ENCODE measurements at regions not wholly inside any gene's neighbourhood (a gene's known extent, or its start where the extent isn't known, plus 50 kb on each side); places are given as distances from the start of the nearest gene placed in this dataset.

DNA sequence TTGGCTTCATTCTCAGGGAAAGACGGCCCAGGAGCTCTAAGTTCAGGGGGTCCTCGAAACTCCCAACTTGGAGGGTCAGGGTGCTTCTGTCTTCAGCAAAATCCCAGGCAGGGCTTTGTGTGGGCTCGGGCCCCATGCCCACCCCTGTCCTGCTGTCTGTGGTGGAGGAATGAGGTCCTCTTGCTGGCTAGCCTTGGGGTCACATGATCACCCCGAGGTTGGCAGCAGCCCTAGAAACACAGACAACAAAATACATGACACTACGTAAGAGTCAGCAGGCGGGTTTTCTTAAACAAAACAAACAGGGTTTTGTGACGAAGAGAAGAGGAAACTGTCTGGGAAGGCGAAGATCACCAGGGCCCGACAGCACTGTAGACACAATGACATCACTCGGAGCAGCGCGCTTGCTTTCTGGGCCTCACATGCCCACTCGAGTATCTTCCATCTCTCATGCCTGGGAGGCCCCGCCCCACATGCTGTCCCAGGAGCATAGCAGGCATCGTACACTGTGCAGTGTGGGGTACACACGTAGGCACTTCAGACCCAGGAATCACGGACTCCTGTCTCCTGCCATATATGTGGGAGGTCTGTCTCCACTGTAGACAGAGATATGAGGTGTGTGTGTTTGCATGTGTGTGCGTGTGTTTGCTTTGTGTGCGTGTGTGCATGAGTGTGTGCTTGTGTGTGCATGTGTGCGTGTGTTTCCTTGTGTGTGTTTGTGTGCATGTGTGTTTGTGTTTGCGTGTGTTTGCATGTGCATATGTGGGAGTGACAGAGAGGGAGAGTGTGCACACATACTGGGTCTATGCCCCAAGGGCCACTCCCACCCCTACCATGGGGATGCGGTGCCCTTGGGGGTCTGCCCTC lies 94.7 kb downstream of the SIK1 start:
- H3K9me3 Mint-ChIP-seq, result peaks cover 6% of the 10 kb centered on the region
- H3K27me3 Mint-ChIP-seq (ENCODE audit: low read depth), result no peaks in the 10 kb centered on the region
- DNase-seq (ENCODE audit: low spot score), result no peak
- no peaks in the 10 kb centered on the region for H3K4me1 Mint-ChIP-seq (ENCODE audit: low read depth)
- no peak overlapping the region for H3K4me3 Mint-ChIP-seq
- no peaks in the 10 kb centered on the region for H3K36me3 Mint-ChIP-seq (ENCODE audit: low read depth)
- no peak overlapping the region for H3K27ac Mint-ChIP-seq

DNA sequence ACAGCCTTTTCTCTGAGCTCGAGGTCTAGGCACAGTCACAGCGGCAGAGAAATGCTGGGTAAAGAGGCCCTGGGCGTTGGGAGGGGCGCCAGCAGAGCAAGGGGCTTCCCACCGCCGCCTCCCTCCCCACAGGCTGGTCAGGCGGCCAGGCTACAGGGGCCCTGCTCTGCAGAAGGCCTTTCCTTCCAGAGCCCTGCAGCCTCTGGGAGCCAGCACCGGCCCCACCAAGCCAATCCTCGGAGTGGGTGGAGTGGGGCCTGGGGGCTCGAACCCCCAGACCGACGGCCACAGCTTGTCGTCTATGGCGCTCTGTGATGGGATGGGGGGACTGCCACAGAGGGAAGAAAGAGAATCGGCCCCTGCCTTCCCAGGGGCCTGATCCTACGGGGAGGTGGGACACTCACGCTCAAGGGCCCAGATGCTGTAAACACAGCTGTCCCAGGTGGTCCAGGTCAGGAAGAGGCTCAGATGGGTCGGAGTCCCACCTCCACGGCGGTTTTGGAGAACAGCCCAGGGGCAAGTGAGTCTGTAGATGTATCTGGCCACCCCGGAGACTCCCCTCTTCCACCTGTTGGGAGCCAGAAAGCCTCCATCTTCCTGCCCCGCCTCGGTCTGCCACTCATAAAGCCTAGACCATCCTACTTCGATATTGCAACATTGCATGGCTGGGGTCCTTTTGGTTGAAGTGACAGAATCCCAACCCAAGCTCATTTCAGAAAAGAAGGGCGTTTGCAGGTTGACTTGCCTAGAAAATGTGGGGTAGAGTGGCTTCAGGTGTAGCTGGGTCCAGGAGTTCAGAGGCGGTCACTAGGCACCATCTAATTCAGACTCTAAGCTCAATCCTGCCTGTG lies 95.6 kb downstream of the SIK1 start:
- DNase-seq (ENCODE audit: low spot score), result no peak
- Mint-ChIP-seq H3K4me1 (ENCODE audit: low read depth) (no peaks in the 10 kb centered on the region), H3K4me3 (no peak overlapping the region), H3K27me3 (ENCODE audit: low read depth) (no peaks in the 10 kb centered on the region), H3K9me3 (no peaks in the 10 kb centered on the region), H3K36me3 (ENCODE audit: low read depth) (no peaks in the 10 kb centered on the region), H3K27ac (no peak overlapping the region)

- no peak for DNase-seq (ENCODE audit: low spot score)
- H3K9me3 Mint-ChIP-seq, result no peaks in the 10 kb centered on the region
- H3K27me3 Mint-ChIP-seq (ENCODE audit: low read depth), result peaks cover 3% of the 10 kb centered on the region
- no peak overlapping the region for H3K4me3 Mint-ChIP-seq
- no peak overlapping the region for H3K27ac Mint-ChIP-seq
- H3K36me3 Mint-ChIP-seq (ENCODE audit: low read depth), result no peaks in the 10 kb centered on the region
- H3K4me1 Mint-ChIP-seq (ENCODE audit: low read depth), result peaks cover 2% of the 10 kb centered on the region
Observed at GRCh38 chr21:43330306-43330881, 96.5 kb downstream of the SIK1 start.

GRCh38 chr21:43329711-43330269 lies 97.1 kb downstream of the SIK1 start:
- no peaks in the 10 kb centered on the region for H3K36me3 Mint-ChIP-seq (ENCODE audit: low read depth)
- no peaks in the 10 kb centered on the region for H3K9me3 Mint-ChIP-seq
- H3K4me3 Mint-ChIP-seq, result no peak overlapping the region
- no peak overlapping the region for H3K27ac Mint-ChIP-seq
- no peak for DNase-seq (ENCODE audit: low spot score)
- peaks cover 2% of the 10 kb centered on the region for H3K4me1 Mint-ChIP-seq (ENCODE audit: low read depth)
- H3K27me3 Mint-ChIP-seq (ENCODE audit: low read depth), result peaks cover 3% of the 10 kb centered on the region

DNA sequence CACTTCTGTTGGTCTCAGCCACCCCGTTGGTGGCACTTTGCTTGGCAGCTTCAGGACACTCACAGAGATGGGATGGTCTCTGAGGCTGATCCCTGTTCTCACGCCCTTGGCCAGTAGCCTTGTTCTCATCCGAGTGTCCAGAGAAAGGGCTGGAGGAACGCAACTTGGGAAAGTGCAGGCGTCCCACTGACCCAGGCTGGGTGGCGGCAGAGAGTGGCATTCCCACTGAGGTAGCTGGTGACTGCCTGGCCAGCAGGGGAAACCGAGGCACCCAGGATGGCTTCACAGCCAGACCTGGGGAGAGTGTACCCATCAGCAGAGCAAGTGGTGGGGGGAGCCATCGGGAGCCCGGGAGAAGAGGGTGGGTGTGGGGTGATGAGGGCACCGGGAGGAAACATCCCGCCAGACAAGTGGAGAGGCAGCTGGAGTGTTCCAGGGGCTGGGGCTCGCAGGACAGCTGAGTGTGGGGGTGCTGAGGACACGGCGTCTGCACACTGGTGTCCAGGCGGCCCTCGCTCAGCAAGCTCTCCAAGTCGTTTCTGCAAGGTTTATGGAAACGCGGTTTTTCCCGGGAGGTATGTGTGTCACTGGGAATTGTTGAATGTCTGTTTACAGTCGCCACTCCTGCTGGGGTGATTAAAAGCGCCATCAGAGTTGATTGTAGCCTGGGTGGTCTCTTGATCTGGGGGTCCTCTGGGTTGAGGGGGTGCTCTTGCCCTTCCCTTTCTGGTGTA lies 97.8 kb downstream of the SIK1 start:
- no peaks in the 10 kb centered on the region for H3K9me3 Mint-ChIP-seq
- H3K27ac Mint-ChIP-seq, result no peak overlapping the region
- peaks cover 2% of the 10 kb centered on the region for H3K4me1 Mint-ChIP-seq (ENCODE audit: low read depth)
- peaks cover 3% of the 10 kb centered on the region for H3K27me3 Mint-ChIP-seq (ENCODE audit: low read depth)
- H3K4me3 Mint-ChIP-seq, result no peak overlapping the region
- no peaks in the 10 kb centered on the region for H3K36me3 Mint-ChIP-seq (ENCODE audit: low read depth)
- no peak for DNase-seq (ENCODE audit: low spot score)

DNA sequence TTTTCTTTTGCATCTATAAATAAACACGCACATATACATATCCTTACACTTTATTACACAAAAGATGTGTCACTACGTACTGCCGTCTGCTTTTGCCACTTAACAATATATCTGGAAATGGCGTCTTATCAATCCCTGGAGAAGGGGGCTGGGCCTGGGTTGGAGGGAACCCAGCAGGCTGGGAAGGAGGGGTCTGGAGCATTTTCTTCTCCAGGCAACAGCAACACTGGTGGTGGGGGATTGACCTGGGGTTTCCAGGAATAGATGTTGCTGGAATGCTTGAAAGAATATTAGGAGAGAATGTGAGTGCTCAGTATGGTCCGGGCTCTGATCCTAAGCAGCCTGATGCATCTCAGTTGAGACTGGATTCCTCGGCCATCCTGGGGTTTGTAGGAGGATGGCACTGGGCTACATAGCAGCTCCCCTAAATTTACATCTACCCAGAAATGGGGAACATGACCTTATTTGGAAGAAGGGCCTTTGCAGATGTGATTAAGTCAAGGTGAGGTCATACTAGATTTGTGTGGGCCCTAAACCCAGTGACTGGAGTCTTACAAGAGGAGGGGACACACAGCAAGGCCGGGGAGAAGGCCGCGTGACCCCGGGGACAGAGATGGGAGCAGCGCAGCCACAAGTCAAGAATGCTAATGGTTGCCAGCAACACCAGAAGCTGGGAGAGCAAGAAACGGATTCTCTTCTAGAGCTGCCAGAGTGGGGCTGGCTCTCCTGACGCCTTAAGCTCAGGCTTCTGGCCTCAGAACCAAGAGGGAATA lies 98.6 kb downstream of the SIK1 start:
- Mint-ChIP-seq H3K27ac (no peak overlapping the region), H3K36me3 (ENCODE audit: low read depth) (no peaks in the 10 kb centered on the region), H3K4me3 (no peak overlapping the region), H3K4me1 (ENCODE audit: low read depth) (peaks cover 2% of the 10 kb centered on the region), H3K9me3 (no peaks in the 10 kb centered on the region), H3K27me3 (ENCODE audit: low read depth) (peaks cover 3% of the 10 kb centered on the region)
- no peak for DNase-seq (ENCODE audit: low spot score)

GRCh38 chr21:43325968-43326715 lies 100.8 kb downstream of the SIK1 start:
- no peak for DNase-seq (ENCODE audit: low spot score)
- no peak overlapping the region for H3K4me3 Mint-ChIP-seq
- no peak overlapping the region for H3K27ac Mint-ChIP-seq
- H3K27me3 Mint-ChIP-seq (ENCODE audit: low read depth), result peaks cover 3% of the 10 kb centered on the region
- no peaks in the 10 kb centered on the region for H3K36me3 Mint-ChIP-seq (ENCODE audit: low read depth)
- peaks cover 2% of the 10 kb centered on the region for H3K4me1 Mint-ChIP-seq (ENCODE audit: low read depth)
- no peaks in the 10 kb centered on the region for H3K9me3 Mint-ChIP-seq

- Mint-ChIP-seq H3K27ac (no peak overlapping the region), H3K27me3 (ENCODE audit: low read depth) (peaks cover 3% of the 10 kb centered on the region), H3K9me3 (no peaks in the 10 kb centered on the region), H3K4me3 (no peak overlapping the region), H3K4me1 (ENCODE audit: low read depth) (peaks cover 2% of the 10 kb centered on the region), H3K36me3 (ENCODE audit: low read depth) (no peaks in the 10 kb centered on the region)
- no peak for DNase-seq (ENCODE audit: low spot score)
Observed at GRCh38 chr21:43325036-43325435, 101.9 kb downstream of the SIK1 start.

DNA sequence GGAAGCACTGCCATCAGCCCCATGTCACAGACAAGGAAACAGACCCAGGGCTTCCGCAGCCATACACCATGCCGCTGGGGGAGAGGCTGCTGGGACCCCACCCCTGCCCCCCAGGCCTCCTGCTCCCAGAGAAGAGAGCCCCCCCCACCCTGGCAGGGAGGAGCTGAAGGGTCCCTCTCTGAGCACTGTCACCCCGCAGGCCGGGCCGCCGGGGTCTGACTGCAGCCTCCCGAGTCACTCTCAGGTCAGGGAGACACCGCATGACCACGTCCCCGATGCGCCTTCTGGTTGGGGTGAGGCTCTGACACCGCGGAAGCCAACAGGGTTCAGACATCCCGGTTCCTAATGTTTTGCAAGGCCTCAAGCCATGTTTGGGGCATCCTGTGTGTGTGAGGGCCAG lies 102.3 kb downstream of the SIK1 start:
- no peak for DNase-seq (ENCODE audit: low spot score)
- H3K4me1 Mint-ChIP-seq (ENCODE audit: low read depth), result peaks cover 2% of the 10 kb centered on the region
- H3K27ac Mint-ChIP-seq, result no peak overlapping the region
- H3K4me3 Mint-ChIP-seq, result no peak overlapping the region
- no peaks in the 10 kb centered on the region for H3K9me3 Mint-ChIP-seq
- no peaks in the 10 kb centered on the region for H3K36me3 Mint-ChIP-seq (ENCODE audit: low read depth)
- peaks cover 3% of the 10 kb centered on the region for H3K27me3 Mint-ChIP-seq (ENCODE audit: low read depth)

- no peak overlapping the region for H3K27ac Mint-ChIP-seq
Observed at GRCh38 chr21:43323244-43324005, 103.5 kb downstream of the SIK1 start.

DNA sequence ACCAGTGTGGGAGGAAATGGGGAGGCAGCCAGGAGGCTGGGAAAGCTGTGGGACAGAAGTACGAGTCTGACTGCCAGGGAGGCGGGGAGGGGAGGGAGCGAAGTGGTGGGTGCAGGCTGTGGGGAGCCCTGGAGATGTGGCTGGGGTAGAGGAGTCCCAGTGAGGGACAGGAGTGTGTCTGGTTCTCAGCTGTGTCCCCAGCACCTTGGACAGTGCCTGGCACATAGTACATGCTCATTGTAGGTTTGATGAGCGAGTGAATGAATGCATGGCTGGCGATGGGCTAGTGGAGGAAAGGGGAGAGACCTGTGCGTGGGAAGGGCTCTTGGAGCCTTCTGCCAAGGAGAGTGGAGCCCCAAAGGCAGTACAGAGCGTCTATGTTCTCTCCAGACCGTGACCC lies 104.1 kb downstream of the SIK1 start:
- no peak overlapping the region for H3K27ac Mint-ChIP-seq
- no peak for DNase-seq (ENCODE audit: low spot score)
- H3K4me3 Mint-ChIP-seq, result no peak overlapping the region
- H3K4me1 Mint-ChIP-seq (ENCODE audit: low read depth), result peaks cover 2% of the 10 kb centered on the region
- no peaks in the 10 kb centered on the region for H3K36me3 Mint-ChIP-seq (ENCODE audit: low read depth)
- peaks cover 3% of the 10 kb centered on the region for H3K27me3 Mint-ChIP-seq (ENCODE audit: low read depth)
- H3K9me3 Mint-ChIP-seq, result no peaks in the 10 kb centered on the region

More at GRCh38 chr21:43323244-43324005, 103.5 kb downstream of the SIK1 start:
- Mint-ChIP-seq H3K27me3 (ENCODE audit: low read depth) (peaks cover 3% of the 10 kb centered on the region), H3K4me3 (no peak overlapping the region), H3K4me1 (ENCODE audit: low read depth) (peaks cover 2% of the 10 kb centered on the region), H3K9me3 (no peaks in the 10 kb centered on the region), H3K36me3 (ENCODE audit: low read depth) (no peaks in the 10 kb centered on the region)
- no peak for DNase-seq (ENCODE audit: low spot score)

DNA sequence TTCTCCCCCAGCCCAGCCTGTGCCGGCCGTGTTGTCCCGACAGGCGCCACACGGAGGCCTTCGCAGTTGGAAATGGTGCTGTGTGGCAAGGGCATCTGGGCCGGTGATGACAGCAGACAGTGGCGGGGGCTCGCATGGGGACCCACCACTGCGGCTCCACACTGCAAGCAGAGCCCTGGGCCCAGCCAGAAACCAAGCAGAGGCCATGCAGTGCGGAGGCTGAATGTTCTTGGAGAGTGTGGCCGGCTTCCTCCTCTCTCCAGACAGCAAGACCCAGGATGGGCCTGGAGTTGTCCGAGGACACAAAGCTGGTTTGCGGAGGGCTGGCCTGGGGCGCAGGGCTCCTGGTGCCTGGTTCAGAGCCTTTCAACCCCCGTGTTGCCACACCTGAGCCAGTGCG lies 104.6 kb downstream of the SIK1 start:
- Mint-ChIP-seq H3K4me3 (no peak overlapping the region), H3K36me3 (ENCODE audit: low read depth) (no peaks in the 10 kb centered on the region), H3K27me3 (ENCODE audit: low read depth) (peaks cover 3% of the 10 kb centered on the region), H3K4me1 (ENCODE audit: low read depth) (peaks cover 2% of the 10 kb centered on the region), H3K27ac (no peak overlapping the region), H3K9me3 (no peaks in the 10 kb centered on the region)
- no peak for DNase-seq (ENCODE audit: low spot score)
